AG09309 (cell line): ENCODE measurements at regions not wholly inside any gene's neighbourhood (a gene's known extent, or its start where the extent isn't known, plus 50 kb on each side); places are given as distances from the start of the nearest gene placed in this dataset.

Experiments
- DNase-seq: peaks from one replicate; pipeline ENCODE4 v3.0.0-alpha.2; 2010; ENCODE audit warnings: low read depth
- H3K4me3 ChIP-seq: 2 replicates; pipeline ENCODE4 v1.5.1; 2011; ENCODE audit warnings: mild to moderate bottlenecking, low read depth, low read length, moderate library complexity; ENCODE audit not compliant: control insufficient read depth
- TF ChIP-seq, protein P1 (sequence below): IDR thresholded peaks from 2 replicates; pipeline ENCODE4 v1.5.1; 2011; ENCODE audit warnings: mild to moderate bottlenecking, low read depth, low read length, inconsistent platforms; ENCODE audit not compliant: insufficient read depth, control insufficient read depth; ENCODE audit errors: missing control alignments

- H3K4me3 ChIP-seq = no peak overlapping the region
- TF ChIP-seq, protein P1, sequence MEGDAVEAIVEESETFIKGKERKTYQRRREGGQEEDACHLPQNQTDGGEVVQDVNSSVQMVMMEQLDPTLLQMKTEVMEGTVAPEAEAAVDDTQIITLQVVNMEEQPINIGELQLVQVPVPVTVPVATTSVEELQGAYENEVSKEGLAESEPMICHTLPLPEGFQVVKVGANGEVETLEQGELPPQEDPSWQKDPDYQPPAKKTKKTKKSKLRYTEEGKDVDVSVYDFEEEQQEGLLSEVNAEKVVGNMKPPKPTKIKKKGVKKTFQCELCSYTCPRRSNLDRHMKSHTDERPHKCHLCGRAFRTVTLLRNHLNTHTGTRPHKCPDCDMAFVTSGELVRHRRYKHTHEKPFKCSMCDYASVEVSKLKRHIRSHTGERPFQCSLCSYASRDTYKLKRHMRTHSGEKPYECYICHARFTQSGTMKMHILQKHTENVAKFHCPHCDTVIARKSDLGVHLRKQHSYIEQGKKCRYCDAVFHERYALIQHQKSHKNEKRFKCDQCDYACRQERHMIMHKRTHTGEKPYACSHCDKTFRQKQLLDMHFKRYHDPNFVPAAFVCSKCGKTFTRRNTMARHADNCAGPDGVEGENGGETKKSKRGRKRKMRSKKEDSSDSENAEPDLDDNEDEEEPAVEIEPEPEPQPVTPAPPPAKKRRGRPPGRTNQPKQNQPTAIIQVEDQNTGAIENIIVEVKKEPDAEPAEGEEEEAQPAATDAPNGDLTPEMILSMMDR = no peak
- no peak for DNase-seq
Observed at GRCh38 chr7:34539003-34539402, 119.0 kb upstream of the NPSR1 start.

DNA sequence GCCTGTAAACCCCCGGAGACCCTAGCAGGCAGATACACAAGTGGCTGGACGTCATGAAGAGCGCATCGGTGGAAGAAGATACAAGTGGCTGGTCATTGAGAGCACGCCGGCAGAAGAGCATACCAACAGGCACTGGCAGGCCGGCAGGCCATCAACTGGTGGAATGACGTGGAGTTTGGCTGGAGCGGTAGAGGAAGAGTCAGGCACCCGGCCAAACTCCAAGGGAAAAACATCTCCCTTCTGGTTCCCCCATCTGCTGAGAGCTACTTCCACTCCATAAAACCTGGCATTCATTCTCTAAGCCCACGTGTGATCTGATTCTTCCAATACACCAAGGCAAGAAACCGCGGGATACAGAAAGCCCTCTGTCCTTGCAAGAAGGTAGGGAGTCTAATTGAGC lies 113.4 kb upstream of the NPSR1 start:
- no peak for DNase-seq
- TF ChIP-seq, protein P1 = no peak
- no peak overlapping the region for H3K4me3 ChIP-seq

GRCh38 chr7:34550996-34551395 lies 107.0 kb upstream of the NPSR1 start:
- H3K4me3 ChIP-seq = no peak overlapping the region
- DNase-seq = no peak
- TF ChIP-seq, protein P1 = no peak

- no peak overlapping the region for H3K4me3 ChIP-seq
- no peak for DNase-seq
- TF ChIP-seq, protein P1 = no peak
Observed at GRCh38 chr7:34552502-34552901, 105.5 kb upstream of the NPSR1 start.

- TF ChIP-seq, protein P1 = no peak
Observed at GRCh38 chr7:34558022-34558421, 100.0 kb upstream of the NPSR1 start.

DNA sequence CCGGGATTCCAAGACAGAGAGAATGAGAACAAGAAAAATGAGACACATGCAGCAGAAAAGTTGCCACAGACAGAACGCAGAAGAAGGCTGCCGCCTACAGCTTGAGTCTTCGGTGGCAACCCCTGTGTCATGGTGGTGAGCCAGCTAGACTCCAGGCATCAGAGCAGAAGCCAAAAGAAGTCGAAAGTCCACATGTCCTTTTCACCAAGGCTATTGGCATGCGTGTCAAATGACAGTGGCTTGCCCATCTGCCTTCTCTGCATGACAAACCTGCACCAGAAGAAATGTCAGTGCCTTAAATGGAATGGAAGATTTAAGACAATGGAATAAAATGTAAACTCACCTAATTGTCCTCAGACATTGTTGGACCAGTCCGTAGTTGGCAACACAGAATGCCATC lies 93.9 kb upstream of the NPSR1 start:
- TF ChIP-seq, protein P1 = no peak
- no peak for DNase-seq

More at GRCh38 chr7:34558022-34558421, 100.0 kb upstream of the NPSR1 start:
- DNase-seq = no peak
- no peak overlapping the region for H3K4me3 ChIP-seq

GRCh38 chr7:34567906-34568305 lies 90.1 kb upstream of the NPSR1 start:
- no peak overlapping the region for H3K4me3 ChIP-seq
- DNase-seq = no peak
- TF ChIP-seq, protein P1 = no peak

More for the DNA sequence above, 93.9 kb upstream of the NPSR1 start:
- H3K4me3 ChIP-seq = no peak overlapping the region
